ENCODE measurements at regions not wholly inside any gene's neighbourhood (a gene's known extent, or its start where the extent isn't known, plus 50 kb on each side); places are given as distances from the start of the nearest gene placed in this dataset.

DNA sequence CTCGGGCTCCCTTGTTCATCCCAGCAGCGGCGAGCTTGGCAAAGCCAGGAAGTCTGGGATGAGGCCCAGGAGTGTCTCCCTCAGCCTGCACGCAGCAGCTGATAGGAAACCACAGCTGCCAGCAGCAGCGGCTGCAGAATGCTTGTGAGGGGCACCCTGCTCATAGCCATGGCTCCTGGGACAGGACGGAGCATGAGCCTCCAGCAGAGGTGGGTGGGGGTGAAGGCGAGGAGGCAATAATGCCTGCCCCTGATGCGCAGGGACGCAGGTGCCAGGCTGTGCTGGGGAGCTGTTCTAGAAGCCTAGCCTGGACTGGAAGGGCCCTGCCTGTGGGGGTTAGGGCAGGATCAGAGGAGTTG lies 157.9 kb downstream of the CD83 start (continued):
- TF ChIP-seq, protein P1, sequence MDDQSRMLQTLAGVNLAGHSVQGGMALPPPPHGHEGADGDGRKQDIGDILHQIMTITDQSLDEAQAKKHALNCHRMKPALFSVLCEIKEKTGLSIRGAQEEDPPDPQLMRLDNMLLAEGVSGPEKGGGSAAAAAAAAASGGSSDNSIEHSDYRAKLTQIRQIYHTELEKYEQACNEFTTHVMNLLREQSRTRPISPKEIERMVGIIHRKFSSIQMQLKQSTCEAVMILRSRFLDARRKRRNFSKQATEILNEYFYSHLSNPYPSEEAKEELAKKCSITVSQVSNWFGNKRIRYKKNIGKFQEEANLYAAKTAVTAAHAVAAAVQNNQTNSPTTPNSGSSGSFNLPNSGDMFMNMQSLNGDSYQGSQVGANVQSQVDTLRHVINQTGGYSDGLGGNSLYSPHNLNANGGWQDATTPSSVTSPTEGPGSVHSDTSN (CRISPR knock-in tag; IDR thresholded peaks at IDR 0.05) = no peak
- no peak for TF ChIP-seq GLIS2 (tag by site-specific recombination; IDR thresholded peaks at IDR 0.05)
- TF ChIP-seq ZNF19 (tag by site-specific recombination; IDR thresholded peaks at IDR 0.05; ENCODE audit: low read depth) = no peak
- TF ChIP-seq, protein P2, sequence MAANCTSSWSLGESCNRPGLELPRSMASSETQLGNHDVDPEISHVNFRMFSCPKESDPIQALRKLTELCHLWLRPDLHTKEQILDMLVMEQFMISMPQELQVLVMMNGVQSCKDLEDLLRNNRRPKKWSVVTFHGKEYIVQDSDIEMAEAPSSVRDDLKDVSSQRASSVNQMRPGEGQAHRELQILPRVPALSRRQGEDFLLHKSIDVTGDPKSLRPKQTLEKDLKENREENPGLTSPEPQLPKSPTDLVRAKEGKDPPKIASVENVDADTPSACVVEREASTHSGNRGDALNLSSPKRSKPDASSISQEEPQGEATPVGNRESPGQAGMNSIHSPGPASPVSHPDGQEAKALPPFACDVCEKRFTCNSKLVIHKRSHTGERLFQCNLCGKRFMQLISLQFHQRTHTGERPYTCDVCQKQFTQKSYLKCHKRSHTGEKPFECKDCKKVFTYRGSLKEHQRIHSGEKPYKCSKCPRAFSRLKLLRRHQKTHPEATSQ (tag by site-specific recombination; IDR thresholded peaks at IDR 0.05) = no peak
- no peak for TF ChIP-seq MEIS1 (CRISPR knock-in tag; IDR thresholded peaks at IDR 0.05; ENCODE audit: borderline replicate concordance)
- TF ChIP-seq, protein P3, sequence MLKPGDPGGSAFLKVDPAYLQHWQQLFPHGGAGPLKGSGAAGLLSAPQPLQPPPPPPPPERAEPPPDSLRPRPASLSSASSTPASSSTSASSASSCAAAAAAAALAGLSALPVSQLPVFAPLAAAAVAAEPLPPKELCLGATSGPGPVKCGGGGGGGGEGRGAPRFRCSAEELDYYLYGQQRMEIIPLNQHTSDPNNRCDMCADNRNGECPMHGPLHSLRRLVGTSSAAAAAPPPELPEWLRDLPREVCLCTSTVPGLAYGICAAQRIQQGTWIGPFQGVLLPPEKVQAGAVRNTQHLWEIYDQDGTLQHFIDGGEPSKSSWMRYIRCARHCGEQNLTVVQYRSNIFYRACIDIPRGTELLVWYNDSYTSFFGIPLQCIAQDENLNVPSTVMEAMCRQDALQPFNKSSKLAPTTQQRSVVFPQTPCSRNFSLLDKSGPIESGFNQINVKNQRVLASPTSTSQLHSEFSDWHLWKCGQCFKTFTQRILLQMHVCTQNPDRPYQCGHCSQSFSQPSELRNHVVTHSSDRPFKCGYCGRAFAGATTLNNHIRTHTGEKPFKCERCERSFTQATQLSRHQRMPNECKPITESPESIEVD (tag by site-specific recombination; IDR thresholded peaks at IDR 0.05) = no peak
- no peak for TF ChIP-seq SCRT1 (tag by site-specific recombination; IDR thresholded peaks at IDR 0.05; ENCODE audit: borderline replicate concordance)
- TF ChIP-seq SP7 (tag by site-specific recombination; IDR thresholded peaks at IDR 0.05) = no peak
- no peak for TF ChIP-seq ZNF521 (tag by site-specific recombination; IDR thresholded peaks at IDR 0.05)
- TF ChIP-seq GLI2 (tag by site-specific recombination; IDR thresholded peaks at IDR 0.05; ENCODE audit: borderline replicate concordance, low read depth) = no peak
- TF ChIP-seq ZNF266 (tag by site-specific recombination; IDR thresholded peaks at IDR 0.05; ENCODE audit: low read depth) = no peak

DNA sequence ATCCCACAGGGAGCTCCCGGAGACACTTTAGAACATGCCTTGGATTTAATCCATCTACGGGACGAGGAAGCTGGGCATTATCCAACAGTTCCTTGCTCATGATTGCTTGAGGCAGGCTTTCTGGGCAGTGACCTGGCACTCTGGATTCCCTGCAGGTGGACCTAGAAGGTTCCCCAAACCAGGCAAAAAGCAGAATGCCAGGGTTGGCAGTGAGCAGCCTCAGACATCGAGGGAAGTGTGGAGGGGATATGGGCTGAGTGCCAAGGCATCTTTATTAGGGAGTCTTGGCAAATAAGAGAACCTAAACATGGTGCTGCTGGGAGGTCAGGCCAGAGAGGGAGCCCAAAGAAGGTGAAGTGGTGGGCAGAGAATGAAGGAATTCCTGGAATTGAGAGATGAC lies 158.5 kb downstream of the CD83 start:
- no peak overlapping the region for H3K4me3 ChIP-seq (ENCODE audit: low read depth, low read length)
- no peaks in the 10 kb centered on the region for H3K36me3 ChIP-seq (ENCODE audit: control insufficient read depth in 2 of 2, insufficient read depth in 1 of 2, low read length in 2 of 2)
- no peak overlapping the region for H3K27ac ChIP-seq (ENCODE audit: extremely low read depth, low read depth, low read length)
- H3K9me3 ChIP-seq (ENCODE audit: control insufficient read depth, insufficient read depth, low read depth, low read length) = no peaks in the 10 kb centered on the region
- ChIA-PET CTCF (interaction anchor here (1.4 kb wide), 1 partner anchor 11 kb away, joined by 6 read pairs; no protein-coding TSS in a partner anchor), POLR2A (no interaction called here)
- no peaks in the 10 kb centered on the region for H3K4me1 ChIP-seq (ENCODE audit: control insufficient read depth, insufficient read depth, low read length)
- TF ChIP-seq ZNF114 (tag by site-specific recombination; IDR thresholded peaks at IDR 0.05) (no peak), ZNF76 (tag by site-specific recombination; IDR thresholded peaks at IDR 0.05; ENCODE audit: borderline replicate concordance, low read depth) (no peak), ZSCAN16 (tag by site-specific recombination; IDR thresholded peaks at IDR 0.05) (no peak), ZNF426 (tag by site-specific recombination; IDR thresholded peaks at IDR 0.05) (no peak), ZNF529 (tag by site-specific recombination; IDR thresholded peaks at IDR 0.05; ENCODE audit: insufficient replicate concordance) (no peak), ZNF530 (tag by site-specific recombination; IDR thresholded peaks at IDR 0.05; ENCODE audit: low read depth) (no peak), ZNF37A (tag by site-specific recombination; IDR thresholded peaks at IDR 0.05) (no peak), ZNF23 (tag by site-specific recombination; IDR thresholded peaks at IDR 0.05; ENCODE audit: borderline replicate concordance) (no peak), ZNF169 (tag by site-specific recombination; IDR thresholded peaks at IDR 0.05) (no peak), IKZF3 (tag by site-specific recombination; IDR thresholded peaks at IDR 0.05) (no peak)
- TF ChIP-seq, protein P4, sequence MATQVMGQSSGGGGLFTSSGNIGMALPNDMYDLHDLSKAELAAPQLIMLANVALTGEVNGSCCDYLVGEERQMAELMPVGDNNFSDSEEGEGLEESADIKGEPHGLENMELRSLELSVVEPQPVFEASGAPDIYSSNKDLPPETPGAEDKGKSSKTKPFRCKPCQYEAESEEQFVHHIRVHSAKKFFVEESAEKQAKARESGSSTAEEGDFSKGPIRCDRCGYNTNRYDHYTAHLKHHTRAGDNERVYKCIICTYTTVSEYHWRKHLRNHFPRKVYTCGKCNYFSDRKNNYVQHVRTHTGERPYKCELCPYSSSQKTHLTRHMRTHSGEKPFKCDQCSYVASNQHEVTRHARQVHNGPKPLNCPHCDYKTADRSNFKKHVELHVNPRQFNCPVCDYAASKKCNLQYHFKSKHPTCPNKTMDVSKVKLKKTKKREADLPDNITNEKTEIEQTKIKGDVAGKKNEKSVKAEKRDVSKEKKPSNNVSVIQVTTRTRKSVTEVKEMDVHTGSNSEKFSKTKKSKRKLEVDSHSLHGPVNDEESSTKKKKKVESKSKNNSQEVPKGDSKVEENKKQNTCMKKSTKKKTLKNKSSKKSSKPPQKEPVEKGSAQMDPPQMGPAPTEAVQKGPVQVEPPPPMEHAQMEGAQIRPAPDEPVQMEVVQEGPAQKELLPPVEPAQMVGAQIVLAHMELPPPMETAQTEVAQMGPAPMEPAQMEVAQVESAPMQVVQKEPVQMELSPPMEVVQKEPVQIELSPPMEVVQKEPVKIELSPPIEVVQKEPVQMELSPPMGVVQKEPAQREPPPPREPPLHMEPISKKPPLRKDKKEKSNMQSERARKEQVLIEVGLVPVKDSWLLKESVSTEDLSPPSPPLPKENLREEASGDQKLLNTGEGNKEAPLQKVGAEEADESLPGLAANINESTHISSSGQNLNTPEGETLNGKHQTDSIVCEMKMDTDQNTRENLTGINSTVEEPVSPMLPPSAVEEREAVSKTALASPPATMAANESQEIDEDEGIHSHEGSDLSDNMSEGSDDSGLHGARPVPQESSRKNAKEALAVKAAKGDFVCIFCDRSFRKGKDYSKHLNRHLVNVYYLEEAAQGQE (tag by site-specific recombination; IDR thresholded peaks at IDR 0.05) = no peak
